ENCODE measurements at regions not wholly inside any gene's neighbourhood (a gene's known extent, or its start where the extent isn't known, plus 50 kb on each side); places are given as distances from the start of the nearest gene placed in this dataset.

- Histone ChIP-seq H3K9me3 (ENCODE audit: low read length) (no peaks in the 10 kb centered on the region), H3K27me3 (ENCODE audit: control insufficient read depth in 1 of 2, insufficient read depth in 2 of 2, low read length in 2 of 2) (peaks cover 0 to 4% of the 10 kb centered on the region in 2 experiments; a peak in 1 of 5 replicates), H3K79me2 (ENCODE audit: insufficient read depth, low read length) (no peaks in the 10 kb centered on the region), H3K4me1 (ENCODE audit: insufficient read depth, low read length) (no peaks in the 10 kb centered on the region), H3K4me2 (ENCODE audit: low read depth, low read length) (no peak overlapping the region), H4K20me1 (ENCODE audit: insufficient read depth, low read length) (no peaks in the 10 kb centered on the region), H3K4me3 (replicated peaks in 1 of 3; ENCODE audit: insufficient read depth in 1 of 3, low read depth in 2 of 3, low read length in 3 of 3) (no peak overlapping the region), H3K36me3 (replicated peaks in 1 of 2; ENCODE audit: control insufficient read depth in 1 of 2, insufficient read depth in 2 of 2, low read length in 2 of 2) (no peaks in the 10 kb centered on the region), H2AFZ (ENCODE audit: low read length) (no peak overlapping the region), H3K9ac (ENCODE audit: insufficient read depth, low read depth, low read length) (no peak overlapping the region), H3K27ac (ENCODE audit: extremely low read length, insufficient read depth, low read length) (no peak overlapping the region)
- DNase-seq (ENCODE audit: low spot score) (no peak), ATAC-seq (no peak), FAIRE-seq (no peak)
- in situ Hi-C loops (cut with HindIII; ENCODE audit: extremely low pct_ligation_motif_present, low pct_unique_long_range_greater_than_20kb) = no loop called here
- no TSS peak for BruUV-seq (replicated peaks)
- intact Hi-C loops (cut with micrococcal nuclease; ENCODE audit: unreplicated experiment) = no loop called here
- TF ChIP-seq IKZF1 (IDR thresholded peaks at IDR 0.05) (no peak), YEATS2 (CRISPR knock-in tag; IDR thresholded peaks at IDR 0.05; ENCODE audit: borderline replicate concordance) (no peak), NFATC3 (CRISPR knock-in tag; IDR thresholded peaks at IDR 0.05) (no peak), ARID2 (CRISPR knock-in tag; IDR thresholded peaks at IDR 0.05; ENCODE audit: borderline replicate concordance) (no peak), ATF5 (CRISPR knock-in tag; IDR thresholded peaks at IDR 0.05; ENCODE audit: low read depth) (no peak), POGZ (CRISPR knock-in tag; IDR thresholded peaks at IDR 0.05) (no peak)
- ChIA-PET CTCF (ENCODE audit: low intra/inter-chr PET ratio, low total read pairs) (no interaction called here), POLR2A (no interaction called here)
- WGBS (ENCODE audit: low lambda C conversion rate) = 15% methylated on average over 5 of the region's 5 CpGs
These were observed 226.6 kb downstream of the MEF2C start for GRCh38 chr5:88656221-88656950.

GRCh38 chr5:88653471-88653870 lies 229.5 kb downstream of the MEF2C start:
- H3K4me2 ChIP-seq (ENCODE audit: low read depth, low read length) = no peak overlapping the region
- H3K9me3 ChIP-seq (ENCODE audit: low read length) = no peaks in the 10 kb centered on the region
- no peak for FAIRE-seq
- ChIA-PET CTCF (ENCODE audit: low intra/inter-chr PET ratio, low total read pairs) (no interaction called here), POLR2A (no interaction called here)
- no peak for DNase-seq (ENCODE audit: low spot score)
- no peak overlapping the region for H3K9ac ChIP-seq (ENCODE audit: insufficient read depth, low read depth, low read length)
- BruUV-seq (replicated peaks) = no TSS peak
- TF ChIP-seq FOXO4 (CRISPR knock-in tag; conservative IDR thresholded peaks at IDR 0.05) (no peak), PRDM4 (CRISPR knock-in tag; IDR thresholded peaks at IDR 0.05; ENCODE audit: borderline replicate concordance) (no peak), ZNF512 (CRISPR knock-in tag; IDR thresholded peaks at IDR 0.05) (no peak), ZSCAN31 (CRISPR knock-in tag; IDR thresholded peaks at IDR 0.05; ENCODE audit: low read depth) (no peak), ZNF33A (CRISPR knock-in tag; IDR thresholded peaks at IDR 0.05; ENCODE audit: borderline replicate concordance) (no peak), KDM5B (CRISPR knock-in tag; IDR thresholded peaks at IDR 0.05; ENCODE audit: borderline replicate concordance) (no peak)
- no peak for ATAC-seq
- H3K27ac ChIP-seq (ENCODE audit: extremely low read length, insufficient read depth, low read length) = no peak overlapping the region
- no peak overlapping the region for H3K4me3 ChIP-seq (replicated peaks in 1 of 3; ENCODE audit: insufficient read depth in 1 of 3, low read depth in 2 of 3, low read length in 3 of 3)
- H2AFZ ChIP-seq (ENCODE audit: low read length) = no peak overlapping the region
- no peaks in the 10 kb centered on the region for H3K79me2 ChIP-seq (ENCODE audit: insufficient read depth, low read length)
- H3K4me1 ChIP-seq (ENCODE audit: insufficient read depth, low read length) = no peaks in the 10 kb centered on the region
- WGBS (ENCODE audit: low lambda C conversion rate) = 0% methylated on average over 2 of the region's 2 CpGs
- H3K27me3 ChIP-seq (ENCODE audit: control insufficient read depth in 1 of 2, insufficient read depth in 2 of 2, low read length in 2 of 2) = no peaks in the 10 kb centered on the region
- H3K36me3 ChIP-seq (replicated peaks in 1 of 2; ENCODE audit: control insufficient read depth in 1 of 2, insufficient read depth in 2 of 2, low read length in 2 of 2) = no peaks in the 10 kb centered on the region
- in situ Hi-C loops (cut with HindIII; ENCODE audit: extremely low pct_ligation_motif_present, low pct_unique_long_range_greater_than_20kb) = no loop called here
- intact Hi-C loops (cut with micrococcal nuclease; ENCODE audit: unreplicated experiment) = no loop called here
- H4K20me1 ChIP-seq (ENCODE audit: insufficient read depth, low read length) = no peaks in the 10 kb centered on the region
